HG02970 (cell line): ENCODE measurements at regions not wholly inside any gene's neighbourhood (a gene's known extent, or its start where the extent isn't known, plus 50 kb on each side); places are given as distances from the start of the nearest gene placed in this dataset.
"Not testable (repeated sequence)": the region's sequence is repeated elsewhere in the genome, so short reads cannot be mapped to it uniquely, and the experiment has no call there.

Experiments
- ATAC-seq: cut with Tn5 transposase; IDR thresholded peaks from one replicate; pipeline ENCODE4 v1.9.1; 2021; ENCODE audit warnings: mild to moderate bottlenecking, moderate library complexity, moderate number of reproducible peaks; ENCODE audit not compliant: unreplicated experiment, low FRiP score

DNA sequence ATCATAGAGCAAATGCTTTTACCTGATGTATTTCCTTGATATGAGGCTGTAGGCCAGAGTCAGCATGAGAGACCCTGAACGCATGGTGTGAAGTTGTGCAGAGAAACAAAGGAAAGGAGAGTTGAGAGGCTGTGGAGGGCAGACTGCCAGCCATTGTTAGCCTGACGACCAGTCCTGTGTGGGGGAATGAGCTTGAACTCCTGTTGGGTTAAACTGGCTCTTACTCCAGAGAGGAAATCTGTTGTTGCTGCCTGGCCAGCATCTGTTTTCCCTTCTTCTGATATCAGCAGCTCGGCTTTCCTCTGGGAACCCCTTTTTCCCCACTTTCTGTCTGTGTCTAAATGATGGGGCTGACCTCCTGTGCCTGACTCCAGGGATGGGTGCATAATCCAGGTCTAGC is 158.2 kb upstream of the ZFP64 start:
- ATAC-seq, result no peak

DNA sequence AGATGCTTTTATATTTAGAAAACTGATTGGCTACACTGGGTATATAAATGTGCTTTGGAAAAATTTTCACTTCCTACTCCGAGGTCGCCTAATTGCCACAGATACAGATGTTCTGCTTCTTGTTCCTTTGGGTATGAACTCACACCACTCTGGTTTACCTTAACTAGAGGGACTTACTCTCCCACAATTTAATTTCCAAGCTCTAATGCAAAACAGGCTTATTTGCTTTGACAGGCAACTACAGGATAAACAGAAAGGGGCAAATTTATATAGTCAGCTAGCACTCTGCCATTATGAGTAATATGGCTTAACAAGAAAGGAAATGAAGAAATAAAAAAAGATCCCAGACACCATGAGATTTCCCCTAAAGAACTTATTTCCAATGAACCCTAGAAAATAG is 156.9 kb upstream of the ZFP64 start:
- ATAC-seq, result no peak

DNA sequence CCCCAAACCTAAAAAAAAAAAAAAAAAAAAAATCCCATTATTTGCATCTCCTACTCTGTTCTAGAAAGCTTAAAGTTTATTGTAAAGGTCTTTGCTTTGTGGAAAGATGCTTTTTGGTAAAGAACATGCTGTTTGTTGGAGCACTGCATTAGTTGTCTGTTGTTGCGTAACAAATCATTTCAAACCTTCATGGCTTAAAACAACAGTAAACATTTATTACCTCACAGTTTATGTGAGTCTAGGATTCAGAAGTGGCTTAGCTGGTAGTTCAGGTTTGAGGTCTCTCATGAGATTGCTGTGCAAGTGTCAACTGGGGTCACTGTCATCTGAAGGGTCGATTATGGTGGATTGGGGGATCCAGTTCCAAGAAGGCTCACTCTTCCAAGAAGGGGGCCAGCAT is 155.2 kb upstream of the ZFP64 start:
- no peak for ATAC-seq

DNA sequence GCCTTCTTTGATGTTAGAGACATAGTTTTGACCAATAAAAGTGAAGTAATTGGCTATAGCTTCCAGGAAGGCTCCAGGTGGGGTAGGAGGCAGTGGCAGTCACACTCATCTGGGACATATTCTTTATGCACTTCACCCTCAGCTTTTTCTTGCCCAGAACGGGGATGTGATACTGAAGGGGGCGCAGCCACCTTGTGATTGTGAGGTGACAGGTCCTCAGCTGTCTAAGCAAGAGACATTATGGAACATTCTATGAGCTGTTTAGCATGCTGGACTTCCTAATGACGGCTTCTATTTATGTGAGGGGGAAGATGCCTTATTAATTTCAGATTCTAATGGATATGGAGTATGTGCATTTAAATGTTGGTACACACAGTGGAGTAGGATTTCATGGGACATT is 151.3 kb upstream of the ZFP64 start:
- no peak for ATAC-seq

DNA sequence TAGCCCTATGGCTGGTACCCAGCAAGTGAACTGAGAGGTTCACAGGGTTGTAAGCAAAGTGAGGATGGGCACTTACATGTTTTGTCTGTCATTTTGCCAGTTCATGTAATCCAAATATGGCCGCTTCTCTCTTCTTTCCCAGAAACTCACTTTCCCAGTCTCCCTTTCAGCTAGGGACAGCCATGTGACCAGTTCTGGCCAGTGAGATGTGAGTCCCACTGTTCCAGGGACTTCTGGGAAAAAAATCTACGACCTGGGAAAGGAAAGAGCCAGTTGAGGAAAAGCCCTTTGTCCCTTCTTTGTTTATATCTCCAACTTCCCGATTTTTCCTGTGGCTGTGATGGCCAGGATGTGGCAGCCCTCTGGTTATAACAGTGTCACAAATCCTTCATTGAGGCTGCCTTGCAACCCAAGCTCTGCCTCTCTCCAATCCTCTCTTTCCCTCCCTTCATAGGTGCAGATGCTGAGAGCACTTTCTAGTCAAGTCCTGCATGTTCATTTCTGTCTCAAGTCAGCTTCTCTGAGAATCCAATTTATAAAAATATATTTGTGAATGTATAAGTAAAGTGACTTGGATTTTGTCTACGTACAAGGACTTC is 148.6 kb upstream of the ZFP64 start:
- no peak for ATAC-seq

DNA sequence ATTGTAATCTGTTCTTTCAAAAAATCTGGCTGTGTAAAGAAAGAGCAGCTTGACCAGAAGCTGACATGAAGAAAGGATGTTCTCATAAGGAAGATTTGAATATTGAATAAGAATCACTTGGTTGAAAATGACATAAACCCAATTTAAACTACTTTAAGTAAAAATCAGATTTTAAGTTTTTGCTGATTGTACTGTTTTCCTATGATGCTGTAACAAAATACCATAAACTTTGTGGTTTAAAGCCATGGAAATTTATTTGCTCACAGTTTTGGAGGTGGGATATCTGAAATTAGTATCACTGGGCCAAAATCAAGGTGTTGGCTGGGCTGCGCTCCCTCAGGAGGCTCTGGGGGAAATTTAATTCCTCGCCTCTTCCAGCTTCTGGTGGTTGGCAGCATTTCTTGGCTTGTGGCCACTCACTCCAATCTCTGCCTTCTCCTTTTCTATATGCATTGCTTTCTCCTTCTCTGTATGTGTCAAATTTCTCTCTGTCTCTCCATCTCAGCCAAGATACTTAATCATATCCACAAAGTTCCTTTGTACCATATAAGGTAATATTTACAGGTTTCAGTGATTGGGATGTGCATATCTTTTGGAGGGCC is 141.2 kb upstream of the ZFP64 start:
- ATAC-seq, result no peak

DNA sequence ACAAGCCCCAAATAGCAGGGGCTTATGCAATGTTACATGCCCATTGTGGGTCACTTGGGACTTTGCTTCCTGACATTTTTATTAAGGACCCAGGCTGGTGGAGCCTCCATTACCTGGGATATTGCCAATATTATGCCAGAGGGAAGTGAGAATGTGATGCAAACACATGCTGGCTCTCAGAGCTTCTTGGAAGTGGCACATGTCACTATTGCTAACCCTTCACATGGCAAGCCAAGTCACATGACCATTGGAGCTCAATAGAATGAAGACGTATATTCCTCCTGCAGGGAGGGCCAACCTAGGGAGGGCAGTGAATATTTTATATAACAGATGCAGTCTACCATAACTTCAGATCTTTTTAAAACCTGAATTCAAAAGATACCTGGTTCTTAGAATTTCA is 140.7 kb upstream of the ZFP64 start:
- no peak for ATAC-seq

DNA sequence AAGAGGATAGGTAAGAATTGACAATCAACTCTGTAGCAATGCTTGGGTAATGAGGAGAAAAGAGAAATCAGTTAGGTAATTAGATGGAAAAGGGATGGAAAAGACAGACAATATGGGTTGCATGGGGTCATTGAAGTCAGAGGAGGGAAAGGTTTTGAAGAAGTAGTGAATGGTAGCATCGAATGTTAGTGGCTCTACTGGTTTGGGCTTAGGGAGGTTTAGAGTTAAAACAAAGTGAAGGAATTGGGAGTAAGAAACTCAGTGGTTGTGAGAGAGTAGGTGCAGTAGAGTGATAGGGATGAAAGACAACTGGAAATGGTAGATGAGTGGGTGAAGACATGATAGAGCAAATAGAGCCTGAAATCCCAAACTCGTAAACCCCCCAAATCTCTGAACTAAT is 140.1 kb upstream of the ZFP64 start:
- ATAC-seq, result no peak

DNA sequence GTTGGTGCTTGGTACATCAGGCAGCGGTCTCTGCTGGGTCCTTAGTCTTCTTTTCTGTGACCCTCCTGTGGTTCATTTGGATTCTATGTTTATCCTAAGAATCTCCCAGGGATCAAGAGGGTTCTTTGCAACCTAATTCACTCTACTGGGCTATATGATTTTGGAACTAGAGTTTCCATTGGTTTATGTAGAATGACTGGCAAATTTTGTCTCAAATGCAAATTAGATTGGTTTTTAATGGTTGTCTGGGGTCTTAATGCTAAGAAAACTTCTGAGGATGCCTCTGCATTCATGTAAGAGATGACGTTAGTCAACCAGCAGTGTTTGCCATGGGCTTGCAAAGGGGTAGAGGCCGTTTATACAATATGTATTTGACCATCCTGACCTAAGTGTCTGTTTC is 129.8 kb upstream of the ZFP64 start:
- no peak for ATAC-seq

DNA sequence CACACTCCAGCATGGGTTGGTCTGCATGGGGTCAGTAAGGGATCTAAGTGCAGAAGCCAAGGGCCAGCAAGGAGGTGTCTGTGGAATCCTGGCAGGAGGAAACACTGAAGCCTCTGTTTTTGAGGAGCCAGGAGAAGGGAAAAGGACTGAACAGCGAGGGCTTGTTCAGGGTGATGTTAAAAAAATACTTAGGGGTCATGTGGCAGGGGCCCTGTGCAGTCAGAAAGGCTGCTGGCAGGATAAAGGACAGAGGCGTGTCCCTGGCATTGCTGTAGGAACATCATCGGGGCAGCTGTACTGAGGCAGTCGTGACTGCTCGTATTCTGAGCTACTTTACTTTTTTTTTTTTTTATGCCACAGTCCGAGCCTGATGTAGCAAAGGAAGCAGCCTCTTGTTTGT is 127.1 kb upstream of the ZFP64 start:
- ATAC-seq, result no peak

DNA sequence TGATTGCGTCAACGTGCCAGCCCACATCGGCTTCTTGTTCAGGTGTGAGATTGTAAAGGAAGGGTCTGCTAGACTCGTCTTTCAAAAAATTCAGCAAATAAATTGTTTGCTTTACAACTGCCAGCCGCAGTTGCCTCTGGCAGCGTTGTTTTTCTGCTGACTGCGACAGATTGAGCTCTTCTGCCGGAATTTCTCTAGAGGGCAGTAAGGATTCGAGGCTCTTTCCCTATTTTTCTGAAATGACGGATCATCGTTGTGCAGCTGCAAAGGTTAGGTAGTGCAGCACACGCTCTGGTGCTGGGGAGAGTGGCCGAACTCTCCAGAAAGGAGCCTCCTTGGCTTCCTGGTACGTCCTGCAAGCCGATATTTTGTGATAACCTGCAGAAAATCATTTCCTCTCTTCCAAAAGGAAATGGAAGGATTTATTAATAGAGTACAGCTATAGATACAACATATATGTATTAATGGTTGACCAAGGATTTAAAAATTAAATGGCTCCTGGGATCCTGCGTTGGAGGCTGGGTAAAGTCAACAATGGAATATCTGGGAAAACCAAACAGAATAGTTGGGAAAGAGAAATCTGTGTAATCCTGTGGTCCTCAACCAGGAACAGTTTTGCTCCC is 121.9 kb upstream of the ZFP64 start:
- no peak for ATAC-seq

DNA sequence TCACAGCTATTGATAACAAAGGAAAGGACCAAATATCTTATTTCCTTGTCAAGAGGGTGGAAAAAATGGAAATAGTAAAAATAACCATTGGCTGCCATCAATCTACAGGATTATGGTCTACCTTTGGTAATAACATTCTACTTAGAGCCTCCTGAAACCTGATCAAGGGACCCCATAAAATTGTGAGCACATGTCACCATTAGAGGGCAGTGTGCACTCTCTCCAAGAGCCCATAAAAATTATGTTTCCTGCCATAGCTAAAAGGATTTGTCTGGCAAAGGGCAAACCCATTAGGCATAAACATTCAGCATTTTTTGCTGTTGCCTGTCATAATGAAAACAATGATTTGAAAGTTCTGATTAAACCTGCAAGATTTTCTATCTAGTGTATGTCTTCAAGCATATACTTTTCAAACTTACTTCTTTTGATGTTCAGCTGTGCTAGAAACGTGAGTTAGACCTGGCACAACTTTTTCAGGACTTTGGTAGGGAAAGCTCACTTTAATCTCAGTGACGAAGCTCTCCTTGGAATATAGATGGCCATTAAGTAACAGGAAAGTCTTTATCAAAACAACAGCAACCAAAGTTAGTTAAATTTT is 120.7 kb upstream of the ZFP64 start:
- ATAC-seq, result no peak

DNA sequence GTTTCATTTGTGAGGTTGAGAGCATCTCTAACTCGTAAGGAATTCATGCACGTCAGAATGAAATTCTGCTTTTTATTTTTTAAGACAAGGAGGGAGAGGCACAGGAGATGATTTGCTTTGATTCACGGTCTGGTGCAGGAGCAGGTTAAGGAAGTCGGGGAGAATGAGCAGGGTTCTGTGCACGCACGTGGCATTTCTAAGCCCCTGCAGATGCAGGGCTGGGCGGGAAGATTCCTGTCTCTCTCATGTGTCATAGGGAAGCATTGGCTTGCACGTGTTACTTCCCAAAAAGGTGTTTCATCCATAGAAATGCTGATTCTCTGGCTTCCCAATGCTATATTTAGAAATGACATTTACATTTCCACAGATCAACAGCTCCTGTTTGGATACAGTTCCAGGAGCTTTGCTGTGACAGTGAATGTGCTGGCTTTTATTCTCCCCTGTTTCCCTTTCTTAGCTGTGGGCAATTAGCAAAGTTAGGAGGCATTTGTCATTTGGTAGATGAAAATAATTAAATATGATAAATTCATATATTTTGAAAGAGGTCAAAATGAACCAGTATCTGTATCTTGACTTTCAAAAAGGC is 119.7 kb upstream of the ZFP64 start:
- no peak for ATAC-seq

DNA sequence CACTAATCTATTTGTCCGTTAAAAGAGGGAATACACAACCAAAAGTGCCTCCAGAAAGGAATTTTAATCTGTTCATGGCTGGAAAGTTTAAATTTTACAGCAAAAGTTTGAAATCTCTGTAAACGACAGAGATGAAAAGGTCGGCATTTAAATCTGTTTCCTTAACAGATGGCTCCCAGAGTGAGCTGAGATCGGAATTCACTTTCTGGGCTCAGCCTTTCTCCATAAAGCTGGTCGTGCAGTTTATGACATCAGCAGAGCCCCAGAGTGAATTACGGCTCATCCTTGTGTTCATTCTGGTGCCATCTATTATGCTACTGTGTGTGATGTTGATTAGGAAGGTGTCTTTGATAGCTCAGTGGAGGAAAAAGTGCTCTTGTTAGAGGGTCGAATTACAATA is 117.6 kb upstream of the ZFP64 start:
- ATAC-seq, result no peak

DNA sequence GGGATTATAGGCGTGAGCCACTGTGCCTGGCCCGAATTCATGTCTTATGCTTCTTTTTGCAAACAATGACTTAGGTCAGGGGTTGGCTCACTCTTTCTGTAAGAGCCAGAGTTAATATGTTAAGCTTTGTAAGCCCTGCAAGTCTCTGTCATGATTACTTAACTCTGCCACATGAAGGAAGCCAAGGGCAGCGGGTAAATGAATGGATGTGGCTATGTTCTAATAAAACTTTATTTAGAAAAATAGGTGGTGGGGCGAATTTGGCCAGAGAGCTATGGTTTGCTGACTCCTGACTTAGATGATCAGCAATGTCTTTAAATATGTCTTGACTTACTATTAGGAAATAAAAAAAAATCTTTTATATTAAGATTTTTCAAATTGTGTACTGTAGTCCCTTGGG is 114.9 kb upstream of the ZFP64 start:
- no peak for ATAC-seq

DNA sequence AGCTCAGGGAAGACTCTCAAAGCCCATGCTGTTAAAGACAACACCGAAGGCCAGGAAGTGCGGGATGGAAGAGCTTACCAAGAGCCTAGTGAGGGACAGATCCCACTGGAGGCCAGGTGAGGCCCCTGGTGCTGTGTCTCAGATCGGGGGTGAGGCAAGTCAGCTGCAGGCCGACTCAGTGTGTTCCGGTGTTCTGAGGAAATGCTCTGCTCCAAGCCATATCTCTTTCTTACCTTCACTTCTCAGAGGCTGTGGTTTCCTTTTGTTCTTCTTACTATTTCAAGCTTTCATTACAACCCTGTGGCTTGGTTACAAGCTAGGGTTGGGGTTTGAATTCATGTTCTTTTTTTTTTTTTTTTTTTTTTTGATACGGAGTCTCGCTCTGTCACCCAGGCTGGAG is 114.3 kb upstream of the ZFP64 start:
- ATAC-seq, result no peak

DNA sequence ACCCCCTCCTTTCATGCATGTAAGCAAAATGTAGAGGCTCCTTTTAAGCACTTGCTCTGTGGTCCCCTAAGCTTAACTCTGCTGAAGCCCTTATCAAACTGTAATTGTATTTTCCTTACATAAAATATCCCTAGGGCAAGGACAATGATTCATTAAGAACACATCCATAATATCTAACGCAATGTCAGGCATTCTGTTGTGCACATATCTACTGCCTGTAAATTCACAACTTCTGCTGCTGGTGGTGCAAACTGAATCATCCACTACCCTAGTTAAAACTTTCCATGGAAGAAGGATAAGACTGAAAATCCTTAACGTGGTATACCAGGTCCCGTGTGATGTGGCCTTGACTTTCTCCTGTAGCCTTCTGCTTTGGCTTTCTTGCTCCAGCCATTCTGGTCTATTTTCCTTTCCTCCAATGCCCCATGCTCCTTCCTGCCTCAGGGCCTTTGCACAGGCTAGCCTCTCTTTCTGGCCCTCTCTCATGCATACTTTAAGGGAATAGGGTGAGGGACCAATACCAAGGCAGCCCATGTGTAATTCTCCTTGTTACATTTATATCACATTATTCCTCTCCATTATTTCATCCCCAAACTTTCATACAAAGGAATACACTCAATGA is 113.6 kb upstream of the ZFP64 start:
- no peak for ATAC-seq

DNA sequence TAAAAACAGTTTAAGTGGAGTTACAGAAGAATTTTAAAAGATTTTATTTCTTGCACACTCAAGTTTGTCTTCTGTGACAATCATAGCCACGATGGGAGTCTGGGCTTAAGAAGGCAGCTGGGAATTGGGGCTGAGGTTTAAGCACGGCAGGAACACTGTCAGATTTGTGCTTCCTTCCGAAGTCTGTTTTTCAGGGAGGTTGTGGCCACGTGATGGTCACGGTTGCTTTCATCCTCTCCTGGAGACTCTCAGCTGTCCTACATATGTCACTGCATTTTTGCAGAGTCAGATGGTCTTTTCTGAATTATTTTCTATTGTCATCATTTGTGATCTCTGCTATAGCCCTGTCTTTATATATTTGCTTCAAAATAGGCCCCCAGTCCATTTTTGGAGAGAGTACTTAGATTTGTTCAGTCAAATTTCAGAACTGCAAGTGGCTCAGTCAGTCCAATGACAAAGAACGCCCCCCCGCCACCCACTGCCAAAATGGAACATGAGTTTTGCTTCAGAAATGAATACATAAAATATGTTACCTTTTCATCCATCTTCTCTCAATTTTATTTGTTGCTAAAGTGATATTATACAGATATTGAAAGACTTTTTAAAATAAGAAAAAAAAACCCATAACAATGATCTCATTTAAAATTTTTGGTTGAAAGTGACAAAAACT is 111.8 kb upstream of the ZFP64 start:
- no peak for ATAC-seq

DNA sequence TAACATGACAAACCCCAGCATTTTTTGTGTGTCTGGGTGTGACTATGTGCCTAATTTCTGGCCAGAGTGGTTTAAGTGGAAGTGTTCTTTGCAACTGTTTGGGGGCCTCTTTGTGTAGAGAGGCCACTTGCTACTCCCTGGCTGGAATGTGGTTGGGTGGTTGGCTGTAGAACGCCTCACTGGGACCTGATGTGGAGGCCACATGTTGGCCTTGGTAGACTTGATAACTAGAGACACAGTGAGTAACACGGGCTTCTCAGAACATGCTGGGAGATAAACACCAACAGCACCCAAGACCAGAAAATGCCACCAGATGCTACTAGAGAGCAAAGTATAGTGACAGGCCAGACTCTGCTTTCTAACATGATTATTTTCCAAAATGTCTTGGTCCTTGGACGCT is 111.2 kb upstream of the ZFP64 start:
- no peak for ATAC-seq

DNA sequence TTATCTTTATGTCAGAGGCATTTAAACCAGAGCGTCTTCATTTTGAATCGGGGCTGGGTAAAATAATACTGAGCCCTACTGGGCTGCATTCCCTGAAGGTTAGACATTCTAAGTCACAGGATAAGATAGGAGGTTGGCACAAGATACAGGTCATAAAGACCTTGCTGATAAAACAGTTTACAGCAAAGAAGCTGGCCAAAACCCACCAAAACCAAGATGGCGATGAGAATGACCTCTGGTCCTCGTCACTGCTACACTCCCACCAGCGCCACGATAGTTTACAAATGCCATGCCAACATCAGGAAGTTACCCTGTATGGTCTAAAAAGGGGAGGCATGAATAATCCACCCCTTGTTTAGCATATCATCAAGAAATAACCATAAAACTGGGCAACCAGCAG is 110.5 kb upstream of the ZFP64 start:
- ATAC-seq, result not testable (repeated sequence)

DNA sequence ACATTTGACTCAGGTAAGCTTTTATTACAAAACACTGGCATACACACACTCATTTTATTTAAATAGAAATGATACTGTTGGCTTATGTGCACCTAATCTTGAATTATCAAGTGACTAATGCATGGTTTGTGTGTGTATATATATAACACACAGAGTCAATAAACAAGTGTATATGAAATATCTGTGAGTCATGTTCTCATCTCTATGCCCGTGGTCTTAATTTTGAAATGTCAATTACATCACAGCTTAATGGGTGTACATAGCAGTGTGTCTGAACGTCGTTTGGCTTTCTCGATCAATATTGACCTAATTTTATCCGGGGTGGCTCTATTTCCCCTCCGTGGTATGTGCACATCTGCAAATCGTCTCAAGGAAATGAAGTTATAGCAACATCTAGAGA is 104.0 kb upstream of the ZFP64 start:
- no peak for ATAC-seq
